ENCODE measurements at regions not wholly inside any gene's neighbourhood (a gene's known extent, or its start where the extent isn't known, plus 50 kb on each side); places are given as distances from the start of the nearest gene placed in this dataset.

DNA sequence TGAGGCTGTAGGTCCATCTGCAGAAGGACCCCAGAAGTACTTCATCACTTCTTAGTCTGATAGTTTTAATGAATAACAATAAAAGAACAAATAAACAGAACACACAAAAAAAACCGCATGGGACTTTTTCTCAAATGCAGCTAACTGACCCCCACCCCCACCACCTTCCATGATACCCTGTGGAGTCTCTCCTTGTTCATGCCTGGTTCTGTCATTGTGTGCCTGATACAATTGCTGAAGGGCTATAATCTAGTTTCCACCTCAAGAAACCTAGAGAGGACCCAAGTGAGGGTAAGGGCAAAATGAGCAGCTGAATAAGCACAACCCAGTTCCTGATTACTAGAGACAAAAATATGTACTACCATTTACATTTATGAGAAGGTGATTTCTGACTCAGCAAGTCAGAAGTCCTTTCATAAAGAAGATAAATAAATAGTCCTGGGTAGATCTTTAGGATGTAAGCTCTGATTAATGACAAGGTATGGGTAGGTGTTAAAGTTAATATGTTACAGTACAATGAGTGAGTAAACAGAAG, 155.1 kb downstream of the TMA16 start:
- H3K36me3 Mint-ChIP-seq: peaks cover 18% of the 10 kb centered on the region
- peaks cover 19% of the 10 kb centered on the region for H3K9me3 Mint-ChIP-seq
- no peaks in the 10 kb centered on the region for H3K27me3 Mint-ChIP-seq
- no peak for DNase-seq (ENCODE audit: low spot score in 2 of 2)
- H3K27ac Mint-ChIP-seq: no peak overlapping the region
- H3K4me3 Mint-ChIP-seq: no peak overlapping the region
- H3K4me1 Mint-ChIP-seq: no peaks in the 10 kb centered on the region
- ATAC-seq (ENCODE audit: low read depth): no peak

DNA sequence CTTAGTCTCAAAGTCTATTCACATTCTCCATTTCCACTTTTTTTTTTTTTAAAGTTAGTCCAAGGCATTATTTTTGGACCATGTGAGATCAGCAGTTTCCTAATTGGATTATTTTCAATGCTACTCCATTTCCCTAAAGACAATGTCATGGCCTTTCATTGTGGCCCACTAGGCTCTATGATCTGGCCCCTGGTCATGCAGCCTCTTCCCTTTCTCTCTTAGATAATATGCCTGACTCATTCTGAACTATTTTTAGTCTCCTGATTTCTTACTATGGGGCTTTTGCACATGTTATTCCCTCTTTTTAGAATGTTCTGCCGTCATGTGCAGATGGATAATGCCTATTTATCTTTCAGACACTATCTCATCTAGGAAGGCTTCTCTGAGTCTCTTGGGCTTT, 157.3 kb downstream of the TMA16 start:
- no peak overlapping the region for H3K4me3 Mint-ChIP-seq
- H3K9me3 Mint-ChIP-seq: peaks cover 9% of the 10 kb centered on the region
- H3K27ac Mint-ChIP-seq: no peak overlapping the region
- DNase-seq (ENCODE audit: low spot score in 2 of 2) (no peak), ATAC-seq (ENCODE audit: low read depth) (no peak)
- no peaks in the 10 kb centered on the region for H3K27me3 Mint-ChIP-seq
- peaks cover 6% of the 10 kb centered on the region for H3K36me3 Mint-ChIP-seq
- peaks cover 3% of the 10 kb centered on the region for H3K4me1 Mint-ChIP-seq

DNA sequence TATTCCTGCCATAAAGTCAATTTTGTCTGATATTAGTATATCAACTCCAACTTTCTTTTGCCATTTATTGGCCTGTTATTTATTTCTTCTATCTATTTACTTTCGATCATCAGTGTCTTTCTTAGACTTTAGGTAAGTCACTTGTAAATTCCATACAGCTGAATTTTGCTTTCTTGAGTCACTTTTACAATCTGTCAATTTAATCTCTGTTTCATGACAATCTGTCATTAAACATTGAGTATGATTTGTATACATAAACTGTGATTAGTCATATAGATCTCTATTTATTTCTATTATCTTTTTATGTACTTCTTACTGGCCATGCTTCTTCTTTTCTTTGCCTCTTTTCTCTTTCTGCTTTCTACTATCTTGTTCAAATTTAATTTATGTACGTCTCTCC, 160.1 kb downstream of the TMA16 start:
- Mint-ChIP-seq H3K4me3 (no peak overlapping the region), H3K27ac (no peak overlapping the region), H3K4me1 (peaks cover 5% of the 10 kb centered on the region), H3K9me3 (peaks cover 7% of the 10 kb centered on the region), H3K36me3 (peaks cover 7% of the 10 kb centered on the region), H3K27me3 (no peaks in the 10 kb centered on the region)
- DNase-seq (ENCODE audit: low spot score in 2 of 2): no peak
- no peak for ATAC-seq (ENCODE audit: low read depth)

DNA sequence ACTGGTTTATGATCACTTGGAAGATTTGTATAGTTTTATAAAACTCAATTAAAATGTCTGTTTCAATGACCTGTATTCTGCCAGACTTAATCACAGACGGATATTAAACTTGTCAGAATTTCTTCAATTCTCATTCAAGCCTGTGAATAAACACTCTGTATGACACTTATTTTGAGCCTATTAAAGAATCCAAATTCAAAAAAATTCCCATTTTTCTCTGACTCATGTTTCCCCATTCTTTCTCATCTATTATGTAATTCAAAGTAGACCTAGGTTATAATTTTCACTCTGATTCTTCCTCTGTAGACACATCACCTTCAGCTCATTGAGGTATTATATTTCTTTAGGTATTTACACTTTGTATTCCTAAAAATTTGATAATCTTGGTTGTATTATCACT, 166.1 kb downstream of the TMA16 start:
- peak overlapping the region; percentile 93 for H3K27ac Mint-ChIP-seq
- no peak for DNase-seq (ENCODE audit: low spot score in 2 of 2)
- no peak overlapping the region for H3K4me3 Mint-ChIP-seq

DNA sequence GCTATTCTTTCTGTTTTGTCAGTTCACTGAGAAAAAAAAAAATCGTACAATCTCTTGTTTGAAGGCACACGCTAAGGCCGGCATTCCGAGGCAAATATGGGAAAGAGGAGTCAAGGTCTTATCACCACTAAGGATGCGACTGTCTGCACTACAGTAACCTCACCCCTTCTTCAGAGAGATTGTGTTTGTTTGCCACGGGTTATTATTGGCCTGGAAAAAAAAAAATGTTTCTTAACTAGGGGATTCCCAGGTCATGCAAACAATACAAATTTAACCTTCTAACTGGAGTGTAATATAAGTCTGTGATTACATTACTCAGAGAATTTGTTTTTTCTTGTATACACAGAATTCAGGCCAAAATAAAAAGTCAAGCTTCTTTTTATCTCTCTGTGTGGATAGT, 168.3 kb downstream of the TMA16 start:
- peaks cover 39% of the 10 kb centered on the region for H3K4me1 Mint-ChIP-seq
- peak; percentile 70 for ATAC-seq (ENCODE audit: low read depth)

More for the DNA sequence above, 166.1 kb downstream of the TMA16 start:
- Mint-ChIP-seq H3K4me1 (peaks cover 34% of the 10 kb centered on the region), H3K9me3 (peaks cover 9% of the 10 kb centered on the region), H3K27me3 (no peaks in the 10 kb centered on the region), H3K36me3 (peaks cover 7% of the 10 kb centered on the region)
- no peak for ATAC-seq (ENCODE audit: low read depth)

DNA sequence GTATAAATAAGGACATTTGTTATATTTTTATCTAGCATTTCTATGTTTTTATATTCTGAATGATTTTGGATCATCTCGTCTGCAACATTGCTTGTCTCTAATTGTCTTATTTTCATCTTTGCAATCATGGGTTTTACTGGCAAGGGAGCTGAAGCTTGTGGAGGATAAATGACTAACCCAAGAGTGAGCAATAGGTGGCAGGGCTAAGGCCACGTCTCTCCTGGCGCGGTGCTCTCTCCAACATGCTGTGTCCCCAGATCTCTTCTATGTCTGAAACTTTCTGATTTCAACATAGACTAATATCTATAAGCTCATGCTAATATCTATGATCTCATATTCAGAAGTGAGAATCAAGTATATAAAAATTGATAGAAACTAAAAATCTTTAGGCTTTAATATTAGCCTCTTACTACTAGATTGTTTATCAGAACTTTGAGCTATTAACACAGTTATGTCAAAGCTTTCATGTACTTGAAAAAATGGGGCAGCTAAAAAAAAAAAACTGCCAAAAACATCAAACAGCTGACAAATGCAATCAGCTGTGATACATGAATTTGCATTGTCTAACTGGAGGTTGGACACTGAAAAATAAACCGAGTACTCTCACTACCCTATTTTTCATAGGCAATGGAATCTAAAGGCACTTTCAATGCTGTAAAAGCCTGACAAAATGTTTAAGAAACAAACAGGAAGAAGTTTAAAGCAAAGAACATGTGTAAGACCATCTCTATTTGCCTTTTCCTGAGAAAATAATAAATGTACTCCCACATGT, 169.2 kb downstream of the TMA16 start:
- ATAC-seq (ENCODE audit: low read depth) (peak; percentile 82), DNase-seq (ENCODE audit: low spot score in 2 of 2) (peak in 1 of 2 donors; percentile 58)
- H3K27ac Mint-ChIP-seq: peak overlapping the region; percentile 93
- no peaks in the 10 kb centered on the region for H3K27me3 Mint-ChIP-seq
- H3K36me3 Mint-ChIP-seq: peaks cover 7% of the 10 kb centered on the region
- H3K9me3 Mint-ChIP-seq: peaks cover 8% of the 10 kb centered on the region
- H3K4me3 Mint-ChIP-seq: peak overlapping the region; percentile 78
- peaks cover 46% of the 10 kb centered on the region for H3K4me1 Mint-ChIP-seq

More for the DNA sequence above, 168.3 kb downstream of the TMA16 start:
- DNase-seq (ENCODE audit: low spot score in 2 of 2): peak in 1 of 2 donors; percentile 33
- Mint-ChIP-seq H3K27me3 (no peaks in the 10 kb centered on the region), H3K4me3 (peak overlapping the region; percentile 76), H3K36me3 (peaks cover 3% of the 10 kb centered on the region), H3K27ac (peak overlapping the region; percentile 93), H3K9me3 (peaks cover 4% of the 10 kb centered on the region)

DNA sequence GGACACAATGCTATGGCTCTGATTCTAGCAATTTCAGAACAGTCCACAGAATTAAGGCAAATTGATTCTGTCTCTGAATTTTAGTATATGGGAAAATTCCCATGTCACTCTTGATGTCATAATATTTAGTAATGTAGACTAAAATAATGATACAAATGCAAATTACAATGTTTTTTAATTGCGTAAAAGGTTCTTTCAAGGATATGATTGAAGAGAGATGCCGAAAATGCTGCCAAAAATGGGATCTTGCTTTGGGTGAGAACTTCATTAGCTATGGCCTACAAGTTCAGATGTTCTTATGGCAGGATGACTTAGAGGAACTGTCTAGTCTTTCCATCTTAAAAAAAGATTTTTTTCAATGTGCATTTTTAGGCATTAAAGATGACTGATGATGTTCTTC, 170.6 kb downstream of the TMA16 start:
- peaks cover 47% of the 10 kb centered on the region for H3K4me1 Mint-ChIP-seq
- peak overlapping the region; percentile 47 for H3K4me3 Mint-ChIP-seq
- peak overlapping the region; percentile 91 for H3K27ac Mint-ChIP-seq

DNA sequence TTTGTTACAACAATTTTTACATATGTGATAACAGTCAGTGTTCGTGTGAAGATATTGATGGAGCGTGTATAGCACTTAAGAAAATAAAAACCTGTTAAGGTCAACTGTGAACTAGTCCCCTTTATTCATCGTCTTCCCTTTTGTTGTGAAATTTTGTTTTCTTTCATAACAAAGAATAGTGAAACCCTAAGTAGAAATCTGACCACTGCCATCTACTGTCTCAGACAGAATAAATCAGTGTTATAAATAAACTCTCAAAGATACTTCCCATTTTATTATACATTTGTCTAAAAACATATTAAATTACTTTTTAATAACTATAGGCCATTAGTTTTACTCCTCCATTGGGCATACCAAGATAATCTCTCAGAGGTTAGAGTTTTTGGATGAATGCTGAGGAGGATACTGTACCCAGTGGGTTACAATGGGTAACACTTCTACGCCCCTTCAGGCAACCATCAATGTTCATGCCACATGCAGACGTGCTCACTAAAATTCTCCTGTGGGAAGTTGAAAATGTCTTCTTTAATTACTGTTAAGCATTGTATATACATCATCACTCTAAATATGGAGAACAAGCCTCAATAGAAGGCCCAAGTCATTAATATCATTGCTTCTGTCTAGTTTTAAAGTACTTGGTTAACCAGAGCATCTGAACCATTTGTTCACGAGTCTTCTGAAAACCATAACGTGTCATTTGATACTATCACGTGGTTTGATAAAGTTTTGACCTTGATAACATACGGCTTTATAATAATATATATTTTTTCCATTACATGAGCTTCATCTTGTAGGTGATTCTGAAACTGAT, 171.2 kb downstream of the TMA16 start:
- Mint-ChIP-seq H3K4me3 (peak overlapping the region; percentile 47), H3K9me3 (peaks cover 5% of the 10 kb centered on the region), H3K4me1 (peaks cover 48% of the 10 kb centered on the region), H3K27ac (peak overlapping the region; percentile 91), H3K27me3 (no peaks in the 10 kb centered on the region), H3K36me3 (peaks cover 7% of the 10 kb centered on the region)
- ATAC-seq (ENCODE audit: low read depth): peak; percentile 16
- no peak for DNase-seq (ENCODE audit: low spot score in 2 of 2)

More for the DNA sequence above, 170.6 kb downstream of the TMA16 start:
- DNase-seq (ENCODE audit: low spot score in 2 of 2): no peak
- no peak for ATAC-seq (ENCODE audit: low read depth)
- H3K9me3 Mint-ChIP-seq: peaks cover 5% of the 10 kb centered on the region
- H3K36me3 Mint-ChIP-seq: peaks cover 7% of the 10 kb centered on the region
- no peaks in the 10 kb centered on the region for H3K27me3 Mint-ChIP-seq

DNA sequence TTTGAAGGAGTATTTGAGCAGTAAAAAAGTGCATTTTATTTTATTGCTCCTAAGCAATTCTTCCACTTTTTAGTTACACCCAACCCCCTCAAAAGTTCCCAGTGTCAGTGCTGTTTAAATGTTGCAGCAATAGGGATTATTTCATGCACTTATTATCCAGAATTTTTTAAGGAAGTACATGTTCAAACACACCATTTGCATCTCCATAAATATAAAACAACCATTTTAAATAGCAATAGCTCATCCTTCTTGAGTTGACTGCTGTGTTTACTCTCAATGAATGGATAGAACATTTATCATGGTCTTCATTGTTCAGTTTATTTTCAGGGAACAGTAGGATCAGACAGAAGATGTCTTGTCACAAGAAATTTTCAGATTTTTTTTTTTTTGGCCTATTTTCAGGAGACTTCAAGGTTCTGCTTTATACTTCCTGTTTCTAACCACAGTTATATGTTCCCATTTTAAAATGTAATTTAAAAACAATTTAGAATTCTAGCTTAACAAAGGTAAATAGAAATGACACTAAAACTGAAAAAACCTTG, 171.9 kb downstream of the TMA16 start:
- Mint-ChIP-seq H3K4me1 (peaks cover 47% of the 10 kb centered on the region), H3K9me3 (peaks cover 5% of the 10 kb centered on the region), H3K4me3 (peak overlapping the region; percentile 59), H3K27me3 (no peaks in the 10 kb centered on the region), H3K27ac (peak overlapping the region; percentile 91), H3K36me3 (peaks cover 7% of the 10 kb centered on the region)
- DNase-seq (ENCODE audit: low spot score in 2 of 2): no peak
- peak; percentile 21 for ATAC-seq (ENCODE audit: low read depth)

DNA sequence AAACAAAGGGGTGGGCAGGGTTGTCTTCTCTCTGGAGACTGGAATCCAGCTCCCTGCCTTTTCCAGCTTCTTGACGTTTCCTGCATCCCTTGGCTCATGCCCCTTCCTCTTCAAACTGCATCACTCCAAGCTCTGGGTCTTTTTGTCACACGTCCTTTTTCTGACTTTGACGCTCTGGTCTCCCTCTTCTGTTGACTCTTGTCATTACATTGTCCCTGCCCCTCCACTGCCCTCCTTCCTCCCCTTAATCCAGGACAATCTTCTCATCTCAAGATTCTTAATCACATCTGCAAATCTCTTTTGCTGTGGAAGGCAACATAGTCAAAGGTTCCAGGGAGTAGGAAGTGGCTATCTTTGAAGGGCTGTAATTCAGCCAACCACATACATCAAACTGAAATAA, 178.3 kb downstream of the TMA16 start:
- Mint-ChIP-seq H3K27ac (peak overlapping the region; percentile 11), H3K36me3 (peaks cover 9% of the 10 kb centered on the region), H3K9me3 (peaks cover 7% of the 10 kb centered on the region), H3K4me3 (no peak overlapping the region), H3K4me1 (peaks cover 24% of the 10 kb centered on the region), H3K27me3 (no peaks in the 10 kb centered on the region)
- ATAC-seq (ENCODE audit: low read depth) (no peak), DNase-seq (ENCODE audit: low spot score in 2 of 2) (no peak)

DNA sequence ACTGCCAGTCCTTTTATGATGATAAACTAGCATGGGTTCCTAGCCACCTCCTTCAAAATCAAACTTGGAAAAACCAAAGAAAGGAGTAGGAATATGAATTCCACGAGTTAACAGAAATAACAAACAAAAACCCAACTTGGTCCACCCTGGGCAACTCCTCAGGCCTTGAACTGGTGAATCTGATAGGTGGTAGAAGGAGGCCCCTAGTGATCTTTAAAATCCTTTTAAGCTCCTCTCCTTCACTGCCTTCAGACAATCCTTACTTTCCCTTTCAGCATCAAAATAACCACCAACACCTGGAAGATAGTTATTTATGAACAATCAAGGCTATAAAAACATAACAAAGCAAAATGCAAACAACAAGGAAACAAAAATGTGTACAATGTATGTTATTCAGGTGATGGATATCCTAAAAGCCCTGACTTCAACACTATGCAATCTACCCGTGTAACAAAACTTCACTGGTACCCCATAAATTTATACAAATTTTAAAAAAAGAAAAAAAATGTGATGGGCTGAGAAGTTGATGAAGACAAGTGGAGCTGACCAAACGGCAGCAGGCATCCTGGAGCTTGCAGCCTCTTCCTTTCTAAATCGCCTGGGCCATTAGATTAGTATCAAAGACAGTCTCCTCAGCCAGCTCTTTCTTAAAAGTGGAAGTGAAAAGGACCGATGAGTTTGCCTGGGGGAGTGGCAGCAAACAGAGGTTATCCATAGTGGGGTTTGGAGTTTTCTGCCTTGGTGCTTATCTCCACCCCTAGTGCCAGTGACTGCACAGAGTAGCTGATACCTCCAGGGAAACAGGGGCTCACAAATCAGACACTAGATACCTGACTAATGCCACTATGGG, 179.6 kb downstream of the TMA16 start:
- H3K4me1 Mint-ChIP-seq: peaks cover 16% of the 10 kb centered on the region
- H3K27me3 Mint-ChIP-seq: no peaks in the 10 kb centered on the region
- peaks cover 3% of the 10 kb centered on the region for H3K36me3 Mint-ChIP-seq
- peaks cover 3% of the 10 kb centered on the region for H3K9me3 Mint-ChIP-seq
- peak overlapping the region; percentile 84 for H3K27ac Mint-ChIP-seq
- peak overlapping the region; percentile 59 for H3K4me3 Mint-ChIP-seq
- DNase-seq (ENCODE audit: low spot score in 2 of 2): peak in 1 of 2 donors; percentile 6
- peak; percentile 82 for ATAC-seq (ENCODE audit: low read depth)

DNA sequence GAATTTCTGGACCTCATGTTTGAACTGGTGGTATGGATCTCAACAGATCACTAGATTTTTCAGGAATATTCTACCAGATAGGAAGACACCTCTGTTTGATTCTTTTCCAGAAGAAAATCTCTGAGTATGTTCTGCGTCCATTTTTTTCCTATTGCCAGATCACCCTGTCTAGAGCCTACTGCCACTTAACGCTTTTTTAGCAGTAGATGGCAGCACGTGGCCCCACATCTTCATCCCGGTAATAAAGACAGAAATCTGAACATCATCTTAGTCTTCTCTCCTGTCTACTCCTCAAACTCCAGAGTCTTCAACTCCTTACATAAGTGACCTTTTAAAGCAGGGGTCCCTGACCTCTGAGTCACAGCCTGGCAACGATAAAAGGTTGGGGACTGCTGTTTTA, 184.7 kb downstream of the TMA16 start:
- H3K4me1 Mint-ChIP-seq: peaks cover 17% of the 10 kb centered on the region
- no peaks in the 10 kb centered on the region for H3K27me3 Mint-ChIP-seq
- DNase-seq (ENCODE audit: low spot score in 2 of 2): no peak
- ATAC-seq (ENCODE audit: low read depth): peak; percentile 47
- H3K4me3 Mint-ChIP-seq: no peak overlapping the region
- H3K9me3 Mint-ChIP-seq: no peaks in the 10 kb centered on the region
- H3K36me3 Mint-ChIP-seq: no peaks in the 10 kb centered on the region
- no peak overlapping the region for H3K27ac Mint-ChIP-seq

DNA sequence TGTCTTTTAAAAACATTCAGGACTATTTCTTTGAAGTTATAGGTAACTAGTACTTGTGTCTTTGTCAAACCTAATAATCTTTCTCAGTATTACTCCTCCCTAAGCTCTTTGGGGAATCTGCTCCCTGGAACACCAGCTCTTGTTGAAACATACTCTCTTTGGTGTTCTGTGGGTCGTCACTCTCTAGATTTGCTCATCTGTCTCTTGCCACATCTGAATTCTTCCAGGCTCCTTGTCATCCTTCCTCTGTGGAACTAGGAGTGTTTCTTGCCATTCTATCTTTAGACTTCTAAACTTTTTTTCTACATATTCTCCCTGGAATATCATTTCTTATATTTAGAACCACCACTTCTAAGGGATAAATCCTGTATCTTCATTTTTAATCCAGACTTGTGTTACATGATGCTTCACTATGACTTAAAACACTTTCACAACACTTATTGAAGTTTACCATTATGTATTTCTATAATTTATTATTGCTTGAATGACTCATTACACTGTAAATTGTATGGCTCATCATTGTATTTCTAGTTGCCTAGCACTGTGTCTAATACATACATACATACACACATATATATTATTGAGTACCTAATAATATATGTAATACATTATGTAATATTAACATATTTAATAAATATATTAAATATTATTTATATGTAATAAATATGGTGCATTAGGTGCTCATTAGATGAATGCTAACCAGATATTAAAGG, 186.1 kb downstream of the TMA16 start:
- no peaks in the 10 kb centered on the region for H3K9me3 Mint-ChIP-seq
- no peaks in the 10 kb centered on the region for H3K27me3 Mint-ChIP-seq
- peaks cover 17% of the 10 kb centered on the region for H3K4me1 Mint-ChIP-seq
- peak overlapping the region; percentile 68 for H3K27ac Mint-ChIP-seq
- ATAC-seq (ENCODE audit: low read depth) (no peak), DNase-seq (ENCODE audit: low spot score in 2 of 2) (no peak)
- no peaks in the 10 kb centered on the region for H3K36me3 Mint-ChIP-seq
- no peak overlapping the region for H3K4me3 Mint-ChIP-seq
